Uterus (tissue), 3 donors: ENCODE measurements at regions not wholly inside any gene's neighbourhood (a gene's known extent, or its start where the extent isn't known, plus 50 kb on each side); places are given as distances from the start of the nearest gene placed in this dataset.

Source experiments
- DNase-seq, 2 donors: peaks; one replicate each; pipeline ENCODE4 v3.0.0-alpha.2; 2019 to 2020
- H3K27ac ChIP-seq, 2 donors: fragments of 200-600 bp; sonication (generic); 1 replicate in 1 of 2; 2 replicates in 1 of 2; pipeline ENCODE4 v1.5.1; 2016 to 2018
- H3K27me3 ChIP-seq, 2 donors: fragments of 200-600 bp; sonication (generic); one replicate each; pipeline ENCODE4 v1.5.1; 2018 to 2019; ENCODE audit warnings: control low read depth in 1 of 2
- H3K36me3 ChIP-seq, 2 donors: fragments of 200-600 bp; sonication (generic); one replicate each; pipeline ENCODE4 v1.5.1; 2019; ENCODE audit warnings: control low read depth in 1 of 2
- H3K4me1 ChIP-seq, 2 donors: fragments of 200-600 bp; sonication (generic); one replicate each; pipeline ENCODE4 v1.5.1; 2018 to 2019; ENCODE audit warnings: control low read depth in 1 of 2
- H3K4me3 ChIP-seq, 2 donors: fragments of 200-600 bp; sonication (generic); 1 replicate in 1 of 2; 2 replicates in 1 of 2; pipeline ENCODE4 v1.5.1; 2018 to 2019; ENCODE audit warnings: mild to moderate bottlenecking in 1 of 2
- H3K9me3 ChIP-seq, 2 donors: fragments of 200-600 bp; sonication (generic); one replicate each; pipeline ENCODE4 v1.5.1; 2019; ENCODE audit warnings: control low read depth in 1 of 2
- POLR2A ChIP-seq, 2 donors: fragments of 450-650 bp; IDR thresholded peaks; one replicate each; pipeline ENCODE4 v1.6.1; 2016; ENCODE audit warnings: antibody characterized with exemption in 2 of 2, mild to moderate bottlenecking in 1 of 2, moderate library complexity in 1 of 2
- intact Hi-C: fragments of 100-400 bp; cut with DNase I; formaldehyde crosslinking; loops from one replicate; pipeline ENCODE4 v1.15.1; 2023; ENCODE audit warnings: low total_unique reads
- TF ChIP-seq, protein P1 (sequence below), 4 experiments: fragments of 200-600 bp in 2 of 4; fragments of 450-650 bp in 2 of 4; sonication (generic) in 2 of 4; IDR thresholded peaks; one replicate each; pipeline ENCODE4 v1.5.1; 2016 to 2019; ENCODE audit warnings: antibody characterized with exemption in 4 of 4, mild to moderate bottlenecking in 2 of 4, moderate library complexity in 1 of 4
- donor health status: DM: yes; HTN: yes; CAD: no.

DNA sequence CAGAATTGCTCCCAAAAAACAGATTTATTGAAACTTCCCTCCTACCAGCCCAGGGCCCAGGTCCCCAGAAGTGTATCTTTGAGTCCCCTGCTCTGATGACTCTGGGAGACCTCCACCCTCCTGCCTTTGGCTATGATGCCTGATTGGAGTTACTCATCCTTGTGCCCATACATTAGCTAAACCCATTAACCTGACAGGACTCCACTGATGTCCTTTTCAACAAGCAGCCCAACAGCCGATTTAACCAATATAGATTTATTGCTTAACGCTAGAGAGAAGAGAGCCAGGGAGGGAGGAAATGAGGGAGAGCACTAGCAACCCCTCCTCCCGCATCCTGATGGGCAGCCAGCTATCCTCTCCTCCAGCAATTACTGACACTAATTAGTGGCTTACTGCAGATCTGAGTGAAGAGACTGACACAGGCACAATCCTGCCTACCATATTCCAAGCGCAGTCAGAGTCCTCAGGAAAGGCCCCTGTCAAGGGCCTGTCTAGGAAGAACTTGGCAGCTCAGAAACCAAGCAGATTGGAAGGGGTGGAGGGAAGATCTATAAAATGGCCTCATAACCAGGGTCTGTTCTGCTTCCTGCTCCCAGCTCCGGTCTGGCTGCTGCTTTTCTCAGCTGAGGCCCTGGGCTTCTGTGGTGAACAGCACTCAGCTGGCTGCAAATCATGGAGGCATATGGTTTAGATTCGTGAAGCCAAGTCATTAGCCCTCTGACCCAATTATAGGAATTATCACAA, 484.5 kb upstream of the DAB1 start:
- no peak for TF ChIP-seq POLR2A (IDR thresholded peaks at IDR 0.05)
- TF ChIP-seq, protein P1, sequence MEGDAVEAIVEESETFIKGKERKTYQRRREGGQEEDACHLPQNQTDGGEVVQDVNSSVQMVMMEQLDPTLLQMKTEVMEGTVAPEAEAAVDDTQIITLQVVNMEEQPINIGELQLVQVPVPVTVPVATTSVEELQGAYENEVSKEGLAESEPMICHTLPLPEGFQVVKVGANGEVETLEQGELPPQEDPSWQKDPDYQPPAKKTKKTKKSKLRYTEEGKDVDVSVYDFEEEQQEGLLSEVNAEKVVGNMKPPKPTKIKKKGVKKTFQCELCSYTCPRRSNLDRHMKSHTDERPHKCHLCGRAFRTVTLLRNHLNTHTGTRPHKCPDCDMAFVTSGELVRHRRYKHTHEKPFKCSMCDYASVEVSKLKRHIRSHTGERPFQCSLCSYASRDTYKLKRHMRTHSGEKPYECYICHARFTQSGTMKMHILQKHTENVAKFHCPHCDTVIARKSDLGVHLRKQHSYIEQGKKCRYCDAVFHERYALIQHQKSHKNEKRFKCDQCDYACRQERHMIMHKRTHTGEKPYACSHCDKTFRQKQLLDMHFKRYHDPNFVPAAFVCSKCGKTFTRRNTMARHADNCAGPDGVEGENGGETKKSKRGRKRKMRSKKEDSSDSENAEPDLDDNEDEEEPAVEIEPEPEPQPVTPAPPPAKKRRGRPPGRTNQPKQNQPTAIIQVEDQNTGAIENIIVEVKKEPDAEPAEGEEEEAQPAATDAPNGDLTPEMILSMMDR (IDR thresholded peaks at IDR 0.05), result no peak
- intact Hi-C loops, result loop anchor here (10.0 kb wide), 1 partner anchor 424 kb away; no protein-coding TSS in a partner anchor

DNA sequence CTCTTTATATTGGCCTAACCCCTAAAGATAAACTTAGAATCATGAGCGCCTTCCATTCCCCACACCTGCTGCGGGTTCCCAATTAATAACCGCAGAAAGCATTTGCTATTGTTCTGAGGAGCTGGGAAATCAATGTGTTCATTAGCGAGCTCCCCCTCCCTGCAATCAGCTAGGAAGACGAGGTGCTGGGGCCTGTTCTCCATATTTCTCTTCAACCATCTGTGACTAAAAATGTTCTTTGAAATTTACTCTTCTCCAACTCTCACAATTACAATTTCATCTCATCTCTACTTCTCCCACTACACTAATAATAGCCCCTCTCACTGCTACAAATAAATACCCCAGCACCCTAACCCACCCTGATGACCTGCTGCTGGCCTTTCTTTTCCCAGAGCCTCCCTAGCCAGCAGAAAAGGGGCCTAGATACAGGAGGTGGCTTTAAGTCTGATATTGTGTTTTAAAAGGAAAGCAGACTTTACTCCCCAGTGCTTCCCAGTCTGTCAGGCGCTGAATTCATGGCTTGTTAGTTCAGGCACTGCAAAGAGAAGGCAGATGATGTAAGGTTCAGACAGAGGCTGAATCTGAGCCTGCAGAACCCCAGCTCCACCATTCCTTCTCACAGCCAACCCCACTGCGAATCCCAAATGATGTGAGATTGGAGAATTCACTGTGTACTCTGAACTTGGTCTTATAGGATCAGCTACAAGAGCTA, 477.5 kb upstream of the DAB1 start:
- no peaks in the 10 kb centered on the region for H3K4me1 ChIP-seq
- no peak overlapping the region for H3K27ac ChIP-seq
- intact Hi-C loops, result loop anchor here (10.0 kb wide), 1 partner anchor 417 kb away; no protein-coding TSS in a partner anchor
- H3K9me3 ChIP-seq, result no peaks in the 10 kb centered on the region
- TF ChIP-seq, protein P1 (IDR thresholded peaks at IDR 0.05), result no peak
- no peak for TF ChIP-seq POLR2A (IDR thresholded peaks at IDR 0.05)
- H3K27me3 ChIP-seq, result no peaks in the 10 kb centered on the region
- no peak for DNase-seq
- no peak overlapping the region for H3K4me3 ChIP-seq
- no peaks in the 10 kb centered on the region for H3K36me3 ChIP-seq

More for the DNA sequence above, 484.5 kb upstream of the DAB1 start:
- Histone ChIP-seq H3K4me3 (no peak overlapping the region), H3K27ac (no peak overlapping the region), H3K4me1 (no peaks in the 10 kb centered on the region), H3K27me3 (no peaks in the 10 kb centered on the region), H3K9me3 (no peaks in the 10 kb centered on the region), H3K36me3 (no peaks in the 10 kb centered on the region)
- no peak for DNase-seq

DNA sequence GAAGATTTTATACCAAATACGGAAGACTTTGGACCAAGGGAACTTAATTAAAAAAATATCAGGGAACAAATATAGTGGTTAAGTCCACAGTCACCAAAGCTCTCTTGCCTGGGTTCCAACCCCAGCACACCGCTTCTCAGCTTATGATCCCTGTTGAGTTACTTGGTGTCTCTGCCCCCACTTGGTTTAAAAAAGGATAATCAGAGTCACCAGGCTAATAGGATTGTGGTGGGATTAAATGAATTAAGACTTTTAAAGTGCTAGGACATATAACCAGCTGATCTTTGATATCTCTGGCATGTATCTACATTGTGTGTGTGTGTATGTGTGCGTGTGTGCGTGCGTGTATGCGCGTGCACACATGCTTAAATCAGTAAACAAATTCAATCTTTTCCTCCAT, 474.7 kb upstream of the DAB1 start:
- TF ChIP-seq, protein P1 (IDR thresholded peaks at IDR 0.05), result no peak
- no peak for TF ChIP-seq POLR2A (IDR thresholded peaks at IDR 0.05)
- Histone ChIP-seq H3K4me1 (no peaks in the 10 kb centered on the region), H3K4me3 (no peak overlapping the region), H3K27ac (no peak overlapping the region), H3K9me3 (no peaks in the 10 kb centered on the region), H3K27me3 (no peaks in the 10 kb centered on the region), H3K36me3 (no peaks in the 10 kb centered on the region)
- intact Hi-C loops, result no loop called here
- DNase-seq, result no peak

DNA sequence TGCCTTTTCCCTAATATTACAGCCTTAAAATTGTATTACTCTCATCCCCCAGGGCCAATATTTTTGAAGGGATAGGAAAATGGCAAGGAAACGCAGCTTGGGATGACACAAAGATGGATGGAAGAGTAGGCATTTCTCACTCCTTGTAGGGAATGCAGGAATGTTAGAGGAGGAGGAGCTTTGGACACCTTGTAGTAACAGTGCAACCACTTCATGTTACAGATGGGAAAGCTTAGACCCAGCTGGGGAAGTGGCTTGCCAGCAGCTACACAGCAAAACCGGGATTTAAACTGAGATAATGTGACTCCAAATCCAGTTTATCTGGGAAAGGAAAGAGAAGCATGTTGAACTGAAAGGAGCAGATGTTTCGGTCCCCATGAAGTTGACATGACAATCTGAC, 473.7 kb upstream of the DAB1 start:
- Histone ChIP-seq H3K36me3 (no peaks in the 10 kb centered on the region), H3K9me3 (no peaks in the 10 kb centered on the region), H3K4me3 (no peak overlapping the region), H3K27ac (no peak overlapping the region), H3K4me1 (no peaks in the 10 kb centered on the region), H3K27me3 (no peaks in the 10 kb centered on the region)
- no peak for DNase-seq
- no peak for TF ChIP-seq POLR2A (IDR thresholded peaks at IDR 0.05)
- TF ChIP-seq, protein P1 (IDR thresholded peaks at IDR 0.05), result no peak
- intact Hi-C loops, result no loop called here

DNA sequence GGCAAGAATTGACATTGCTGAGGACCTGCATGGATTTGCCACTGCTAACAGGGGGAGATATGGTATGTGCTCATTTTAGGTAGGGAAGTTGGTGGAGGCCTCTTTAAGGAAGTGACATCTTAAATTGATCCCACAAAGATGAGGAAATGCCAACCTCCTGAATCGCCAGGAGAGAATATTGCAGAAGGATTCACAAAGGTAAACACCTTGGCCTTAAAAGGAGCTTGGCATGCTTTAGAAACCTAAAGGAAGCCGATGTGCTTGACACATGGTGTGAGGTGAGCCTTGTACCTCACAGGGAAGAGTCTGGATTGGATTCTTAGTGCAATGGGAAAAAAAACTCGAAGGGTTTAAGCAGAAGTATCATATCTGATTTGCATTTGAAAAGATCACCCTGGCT, 470.5 kb upstream of the DAB1 start:
- no peaks in the 10 kb centered on the region for H3K4me1 ChIP-seq
- DNase-seq, result no peak
- no peak for TF ChIP-seq POLR2A (IDR thresholded peaks at IDR 0.05)
- TF ChIP-seq, protein P1 (IDR thresholded peaks at IDR 0.05), result no peak
- no peak overlapping the region for H3K27ac ChIP-seq
- no peaks in the 10 kb centered on the region for H3K36me3 ChIP-seq
- no peaks in the 10 kb centered on the region for H3K27me3 ChIP-seq
- intact Hi-C loops, result no loop called here
- H3K4me3 ChIP-seq, result no peak overlapping the region
- H3K9me3 ChIP-seq, result no peaks in the 10 kb centered on the region
